AG09309 (cell line): ENCODE measurements at regions not wholly inside any gene's neighbourhood (a gene's known extent, or its start where the extent isn't known, plus 50 kb on each side); places are given as distances from the start of the nearest gene placed in this dataset.

ENCODE experiments used
- DNase-seq: peaks from one replicate; pipeline ENCODE4 v3.0.0-alpha.2; 2010; ENCODE audit warnings: low read depth
- H3K4me3 ChIP-seq: 2 replicates; pipeline ENCODE4 v1.5.1; 2011; ENCODE audit warnings: mild to moderate bottlenecking, low read depth, low read length, moderate library complexity; ENCODE audit not compliant: control insufficient read depth
- CTCF ChIP-seq: IDR thresholded peaks from 2 replicates; pipeline ENCODE4 v1.5.1; 2011; ENCODE audit warnings: mild to moderate bottlenecking, low read depth, low read length, inconsistent platforms; ENCODE audit not compliant: insufficient read depth, control insufficient read depth; ENCODE audit errors: missing control alignments

- TF ChIP-seq CTCF: no peak
- no peak for DNase-seq
- H3K4me3 ChIP-seq: no peak overlapping the region
These were observed 112.2 kb upstream of the GRIK2 start for GRCh38 chr6:101281266-101281665.

- no peak for DNase-seq
- TF ChIP-seq CTCF: no peak
- H3K4me3 ChIP-seq: no peak overlapping the region
These were observed 109.4 kb upstream of the GRIK2 start for GRCh38 chr6:101284131-101284530.

DNA sequence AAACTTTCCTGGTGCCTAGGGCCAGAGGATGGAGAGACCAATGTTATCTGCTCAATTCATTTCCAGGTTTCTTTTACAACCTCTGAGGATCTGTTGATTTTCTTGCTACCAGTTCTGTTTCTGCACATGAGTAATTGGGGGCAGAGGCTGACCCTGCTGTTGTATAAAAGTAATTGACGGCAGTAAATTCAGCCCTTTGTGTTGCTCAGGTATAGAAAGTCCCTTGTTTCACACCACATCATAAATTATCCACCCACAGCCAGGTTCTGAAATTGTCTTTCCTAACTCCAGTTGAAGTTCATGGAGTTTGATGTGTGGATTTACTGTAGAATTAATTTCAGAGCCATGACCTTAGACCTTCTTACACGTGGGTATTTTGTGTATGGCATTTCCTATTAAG lies 107.4 kb upstream of the GRIK2 start:
- no peak for TF ChIP-seq CTCF
- DNase-seq: no peak
- H3K4me3 ChIP-seq: no peak overlapping the region

DNA sequence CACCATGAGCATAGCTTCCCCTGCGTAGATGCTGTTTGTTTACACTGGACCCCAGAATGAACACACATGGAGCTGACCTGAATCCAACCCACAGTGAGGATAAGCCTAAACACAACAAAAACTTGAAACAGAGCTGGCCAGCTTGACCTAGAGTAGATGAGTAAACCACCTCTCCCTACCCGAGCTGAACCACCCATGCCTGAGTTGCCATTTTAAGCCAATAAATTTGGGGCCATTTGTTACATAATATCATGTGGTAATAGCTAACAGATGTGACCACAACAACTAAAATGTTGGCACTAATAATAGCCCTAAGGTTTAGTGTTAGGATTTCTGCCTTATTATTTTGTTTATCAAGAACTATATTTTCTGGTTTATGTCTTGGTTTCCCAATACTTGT lies 103.2 kb upstream of the GRIK2 start:
- TF ChIP-seq CTCF: no peak
- no peak for DNase-seq
- no peak overlapping the region for H3K4me3 ChIP-seq

GRCh38 chr6:101294051-101294638 lies 99.4 kb upstream of the GRIK2 start:
- DNase-seq: no peak
- H3K4me3 ChIP-seq: no peak overlapping the region
- no peak for TF ChIP-seq CTCF

- TF ChIP-seq CTCF: no peak
- H3K4me3 ChIP-seq: no peak overlapping the region
- no peak for DNase-seq
These were observed 98.8 kb upstream of the GRIK2 start for GRCh38 chr6:101294676-101295075.
